ENCODE measurements at regions not wholly inside any gene's neighbourhood (a gene's known extent, or its start where the extent isn't known, plus 50 kb on each side); places are given as distances from the start of the nearest gene placed in this dataset.
"Not testable (repeated sequence)": the region's sequence is repeated elsewhere in the genome, so short reads cannot be mapped to it uniquely, and the experiment has no call there.

DNA sequence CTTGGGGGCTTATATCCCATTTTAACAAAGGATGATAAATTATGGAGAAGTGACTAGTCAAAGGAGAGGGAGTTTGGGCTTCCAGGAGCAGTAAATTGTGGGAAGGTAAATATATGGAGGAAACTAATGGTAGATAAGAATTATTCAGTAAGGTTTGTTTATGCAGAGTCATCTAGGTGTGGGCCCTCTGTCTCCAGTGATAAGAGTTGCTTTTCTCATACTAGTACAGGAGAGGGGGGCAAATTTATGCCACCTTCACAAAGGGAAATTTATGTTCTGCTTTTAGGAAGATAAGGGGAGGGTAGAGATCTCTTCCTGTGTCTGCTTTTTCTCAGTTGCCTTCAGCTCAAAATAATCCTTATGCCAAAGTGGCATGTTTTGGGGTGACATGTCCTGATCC, 383.7 kb upstream of the PPP2R3A start:
- no peak for DNase-seq
- no peaks in the 10 kb centered on the region for H3K36me3 ChIP-seq (ENCODE audit: control insufficient read depth, insufficient read depth, low read length)
- no peaks in the 10 kb centered on the region for H3K27me3 ChIP-seq (ENCODE audit: control insufficient read depth, insufficient read depth, low read length)
- H3K9me3 ChIP-seq (ENCODE audit: control insufficient read depth, low read depth, low read length) = no peaks in the 10 kb centered on the region
- H3K27ac ChIP-seq (ENCODE audit: low read length) = no peak overlapping the region
- H3K4me3 ChIP-seq (ENCODE audit: low read length) = no peak overlapping the region
- H3K4me1 ChIP-seq (ENCODE audit: control insufficient read depth, insufficient read depth, low read length) = no peaks in the 10 kb centered on the region

DNA sequence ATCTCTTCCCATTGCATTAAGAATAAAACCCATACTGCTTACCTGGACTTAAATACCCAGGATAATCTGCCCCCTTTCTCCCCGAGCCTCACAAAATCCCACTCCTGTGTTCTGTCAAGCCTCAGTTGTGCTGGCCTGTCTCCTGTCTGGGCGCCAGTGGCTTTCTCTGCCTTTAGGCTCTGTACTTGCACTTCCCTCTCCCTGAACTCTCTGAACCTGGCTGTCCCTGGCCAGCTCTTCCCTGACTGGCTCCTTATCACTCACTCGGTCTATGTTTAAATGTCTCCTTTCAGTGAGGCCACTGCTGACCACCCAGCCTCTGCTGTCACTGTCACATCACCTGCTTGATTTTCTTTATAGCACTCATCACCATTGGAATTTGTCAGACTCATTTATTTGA, 382.7 kb upstream of the PPP2R3A start:
- no peak for DNase-seq
- H3K4me1 ChIP-seq (ENCODE audit: control insufficient read depth, insufficient read depth, low read length) = no peaks in the 10 kb centered on the region
- no peaks in the 10 kb centered on the region for H3K27me3 ChIP-seq (ENCODE audit: control insufficient read depth, insufficient read depth, low read length)
- no peaks in the 10 kb centered on the region for H3K36me3 ChIP-seq (ENCODE audit: control insufficient read depth, insufficient read depth, low read length)
- H3K9me3 ChIP-seq (ENCODE audit: control insufficient read depth, low read depth, low read length) = no peaks in the 10 kb centered on the region
- WGBS (ENCODE audit: insufficient coverage, low lambda C conversion rate) = no CpG with 5 or more reads among the region's 3 CpGs
- no peak overlapping the region for H3K27ac ChIP-seq (ENCODE audit: low read length)
- no peak overlapping the region for H3K4me3 ChIP-seq (ENCODE audit: low read length)

DNA sequence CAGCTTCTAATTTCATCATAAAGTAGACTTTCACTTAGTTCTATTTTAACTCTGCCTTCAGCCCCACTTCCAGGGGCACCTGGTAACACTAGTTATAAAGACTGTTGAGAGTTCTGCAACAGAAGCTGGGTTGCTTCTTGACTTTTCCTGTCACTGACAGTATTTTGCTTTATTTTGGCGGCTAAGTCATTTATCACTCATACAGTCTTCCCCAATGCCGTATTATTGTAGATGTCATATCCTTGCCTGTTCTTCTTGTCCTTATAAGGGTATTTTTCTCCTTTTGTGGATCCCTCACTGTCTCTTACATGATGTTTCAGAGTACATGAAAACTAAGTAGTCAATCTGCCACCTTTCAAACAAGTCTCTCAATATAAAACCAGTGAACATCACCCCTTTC, 369.0 kb upstream of the PPP2R3A start:
- no peak for DNase-seq
- 83% methylated on average over 1 of the region's 2 CpGs for WGBS (ENCODE audit: insufficient coverage, low lambda C conversion rate)
- no peak overlapping the region for H3K27ac ChIP-seq (ENCODE audit: low read length)

GRCh38 chr3:135597855-135598254, 367.7 kb upstream of the PPP2R3A start:
- DNase-seq = no peak
- H3K4me1 ChIP-seq (ENCODE audit: control insufficient read depth, insufficient read depth, low read length) = no peaks in the 10 kb centered on the region
- H3K27me3 ChIP-seq (ENCODE audit: control insufficient read depth, insufficient read depth, low read length) = no peaks in the 10 kb centered on the region
- no peak overlapping the region for H3K27ac ChIP-seq (ENCODE audit: low read length)
- no peaks in the 10 kb centered on the region for H3K36me3 ChIP-seq (ENCODE audit: control insufficient read depth, insufficient read depth, low read length)
- no CpG with 5 or more reads among the region's 2 CpGs for WGBS (ENCODE audit: insufficient coverage, low lambda C conversion rate)
- H3K9me3 ChIP-seq (ENCODE audit: control insufficient read depth, low read depth, low read length) = no peaks in the 10 kb centered on the region
- no peak overlapping the region for H3K4me3 ChIP-seq (ENCODE audit: low read length)

More for the DNA sequence above, 369.0 kb upstream of the PPP2R3A start:
- H3K27me3 ChIP-seq (ENCODE audit: control insufficient read depth, insufficient read depth, low read length) = no peaks in the 10 kb centered on the region
- peaks cover 4% of the 10 kb centered on the region for H3K9me3 ChIP-seq (ENCODE audit: control insufficient read depth, low read depth, low read length)
- no peaks in the 10 kb centered on the region for H3K36me3 ChIP-seq (ENCODE audit: control insufficient read depth, insufficient read depth, low read length)
- no peak overlapping the region for H3K4me3 ChIP-seq (ENCODE audit: low read length)
- no peaks in the 10 kb centered on the region for H3K4me1 ChIP-seq (ENCODE audit: control insufficient read depth, insufficient read depth, low read length)

- Histone ChIP-seq H3K4me3 (ENCODE audit: low read length) (no peak overlapping the region), H3K27ac (ENCODE audit: low read length) (no peak overlapping the region), H3K4me1 (ENCODE audit: control insufficient read depth, insufficient read depth, low read length) (no peaks in the 10 kb centered on the region), H3K9me3 (ENCODE audit: control insufficient read depth, low read depth, low read length) (no peaks in the 10 kb centered on the region), H3K27me3 (ENCODE audit: control insufficient read depth, insufficient read depth, low read length) (no peaks in the 10 kb centered on the region), H3K36me3 (ENCODE audit: control insufficient read depth, insufficient read depth, low read length) (no peaks in the 10 kb centered on the region)
- DNase-seq = no peak
- WGBS (ENCODE audit: insufficient coverage, low lambda C conversion rate) = 60% methylated on average over 1 of the region's 2 CpGs
Observed at GRCh38 chr3:135598597-135598996, 366.9 kb upstream of the PPP2R3A start.

DNA sequence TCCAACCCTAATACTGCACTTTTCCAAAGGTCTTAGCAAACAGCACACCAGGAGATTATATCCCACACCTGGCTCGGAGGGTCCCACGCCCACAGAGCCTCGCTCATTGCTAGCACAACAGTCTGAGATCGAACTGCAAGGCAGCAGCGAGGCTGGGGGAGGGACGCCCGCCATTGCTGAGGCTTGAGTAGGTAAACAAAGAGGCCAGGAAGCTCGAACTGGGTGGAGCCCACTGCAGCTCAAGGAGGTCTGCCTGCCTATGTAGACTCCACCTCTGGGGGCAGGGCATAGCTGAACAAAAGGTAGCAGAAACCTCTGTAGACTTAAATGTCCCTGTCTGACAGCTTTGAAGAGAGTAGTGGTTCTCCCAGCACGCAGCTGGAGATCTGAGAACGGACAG, 361.0 kb upstream of the PPP2R3A start:
- not testable (repeated sequence) for DNase-seq; H3K9me3 ChIP-seq (ENCODE audit: control insufficient read depth, low read depth, low read length); H3K36me3 ChIP-seq (ENCODE audit: control insufficient read depth, insufficient read depth, low read length); H3K4me1 ChIP-seq (ENCODE audit: control insufficient read depth, insufficient read depth, low read length); H3K4me3 ChIP-seq (ENCODE audit: low read length); H3K27me3 ChIP-seq (ENCODE audit: control insufficient read depth, insufficient read depth, low read length); H3K27ac ChIP-seq (ENCODE audit: low read length)
- no CpG with 5 or more reads among the region's 10 CpGs for WGBS (ENCODE audit: insufficient coverage, low lambda C conversion rate)

- 80% methylated on average over 1 of the region's 4 CpGs for WGBS (ENCODE audit: insufficient coverage, low lambda C conversion rate)
Observed at GRCh38 chr3:135618123-135618522, 347.4 kb upstream of the PPP2R3A start.

GRCh38 chr3:135621184-135621920, 344.2 kb upstream of the PPP2R3A start:
- Histone ChIP-seq H3K36me3 (ENCODE audit: control insufficient read depth, insufficient read depth, low read length) (no peaks in the 10 kb centered on the region), H3K9me3 (ENCODE audit: control insufficient read depth, low read depth, low read length) (no peaks in the 10 kb centered on the region), H3K4me1 (ENCODE audit: control insufficient read depth, insufficient read depth, low read length) (no peaks in the 10 kb centered on the region), H3K27me3 (ENCODE audit: control insufficient read depth, insufficient read depth, low read length) (no peaks in the 10 kb centered on the region), H3K4me3 (ENCODE audit: low read length) (no peak overlapping the region), H3K27ac (ENCODE audit: low read length) (no peak overlapping the region)
- no CpG with 5 or more reads among the region's 3 CpGs for WGBS (ENCODE audit: insufficient coverage, low lambda C conversion rate)
- no peak for DNase-seq

More at GRCh38 chr3:135618123-135618522, 347.4 kb upstream of the PPP2R3A start:
- no peak overlapping the region for H3K27ac ChIP-seq (ENCODE audit: low read length)
- H3K9me3 ChIP-seq (ENCODE audit: control insufficient read depth, low read depth, low read length) = no peaks in the 10 kb centered on the region
- H3K27me3 ChIP-seq (ENCODE audit: control insufficient read depth, insufficient read depth, low read length) = no peaks in the 10 kb centered on the region
- H3K36me3 ChIP-seq (ENCODE audit: control insufficient read depth, insufficient read depth, low read length) = no peaks in the 10 kb centered on the region
- no peak overlapping the region for H3K4me3 ChIP-seq (ENCODE audit: low read length)
- no peaks in the 10 kb centered on the region for H3K4me1 ChIP-seq (ENCODE audit: control insufficient read depth, insufficient read depth, low read length)
- DNase-seq = no peak

- WGBS (ENCODE audit: insufficient coverage, low lambda C conversion rate) = no CpG with 5 or more reads among the region's 2 CpGs
- Histone ChIP-seq H3K27me3 (ENCODE audit: control insufficient read depth, insufficient read depth, low read length) (no peaks in the 10 kb centered on the region), H3K4me1 (ENCODE audit: control insufficient read depth, insufficient read depth, low read length) (no peaks in the 10 kb centered on the region), H3K27ac (ENCODE audit: low read length) (no peak overlapping the region), H3K4me3 (ENCODE audit: low read length) (no peak overlapping the region), H3K36me3 (ENCODE audit: control insufficient read depth, insufficient read depth, low read length) (no peaks in the 10 kb centered on the region), H3K9me3 (ENCODE audit: control insufficient read depth, low read depth, low read length) (no peaks in the 10 kb centered on the region)
- no peak for DNase-seq
Observed at GRCh38 chr3:135622215-135622614, 343.3 kb upstream of the PPP2R3A start.

- no peak overlapping the region for H3K27ac ChIP-seq (ENCODE audit: low read length)
- no peaks in the 10 kb centered on the region for H3K9me3 ChIP-seq (ENCODE audit: control insufficient read depth, low read depth, low read length)
- no peaks in the 10 kb centered on the region for H3K4me1 ChIP-seq (ENCODE audit: control insufficient read depth, insufficient read depth, low read length)
- H3K36me3 ChIP-seq (ENCODE audit: control insufficient read depth, insufficient read depth, low read length) = no peaks in the 10 kb centered on the region
- H3K27me3 ChIP-seq (ENCODE audit: control insufficient read depth, insufficient read depth, low read length) = no peaks in the 10 kb centered on the region
- H3K4me3 ChIP-seq (ENCODE audit: low read length) = no peak overlapping the region
- DNase-seq = no peak
Observed at GRCh38 chr3:135622656-135623055, 342.9 kb upstream of the PPP2R3A start.

- H3K4me1 ChIP-seq (ENCODE audit: control insufficient read depth, insufficient read depth, low read length) = no peaks in the 10 kb centered on the region
- H3K4me3 ChIP-seq (ENCODE audit: low read length) = no peak overlapping the region
- H3K36me3 ChIP-seq (ENCODE audit: control insufficient read depth, insufficient read depth, low read length) = no peaks in the 10 kb centered on the region
- H3K27me3 ChIP-seq (ENCODE audit: control insufficient read depth, insufficient read depth, low read length) = no peaks in the 10 kb centered on the region
- no peak overlapping the region for H3K27ac ChIP-seq (ENCODE audit: low read length)
- 60% methylated on average over 1 of the region's 2 CpGs for WGBS (ENCODE audit: insufficient coverage, low lambda C conversion rate)
- no peak for DNase-seq
- H3K9me3 ChIP-seq (ENCODE audit: control insufficient read depth, low read depth, low read length) = no peaks in the 10 kb centered on the region
Observed at GRCh38 chr3:135623558-135623957, 342.0 kb upstream of the PPP2R3A start.
